Small intestine (tissue), 7 donors: ENCODE measurements at regions not wholly inside any gene's neighbourhood (a gene's known extent, or its start where the extent isn't known, plus 50 kb on each side); places are given as distances from the start of the nearest gene placed in this dataset.
"Not testable (repeated sequence)": the region's sequence is repeated elsewhere in the genome, so short reads cannot be mapped to it uniquely, and the experiment has no call there.

Source experiments
- DNase-seq, 2 donors: peaks; one replicate each; pipeline versions ENCODE4 v3.0.0 to v3.0.0-alpha.2; 2013
- FAIRE-seq: peaks from 2 replicates; lab custom pipeline; 2012; peaks lifted over from hg19 to GRCh38; lab: Jason Lieb, UNC
- H3K27ac ChIP-seq, 3 donors: one replicate each; pipeline ENCODE4 v1.5.1; 2013; ENCODE audit warnings: low read length in 2 of 3, mild to moderate bottlenecking in 2 of 3, control low read depth in 1 of 3, inconsistent platforms in 1 of 3, low read depth in 1 of 3, moderate library complexity in 1 of 3
- H3K27me3 ChIP-seq, 3 donors: one replicate each; pipeline ENCODE4 v1.6.1; 2013; ENCODE audit warnings: low read length in 3 of 3, inconsistent platforms in 1 of 3; ENCODE audit not compliant: control insufficient read depth in 3 of 3, insufficient read depth in 3 of 3
- H3K36me3 ChIP-seq, 3 donors: one replicate each; pipeline ENCODE4 v1.6.1; 2013; ENCODE audit warnings: low read length in 3 of 3, inconsistent platforms in 1 of 3, low read depth in 1 of 3, mild to moderate bottlenecking in 1 of 3, moderate library complexity in 1 of 3; ENCODE audit not compliant: control insufficient read depth in 3 of 3, insufficient read depth in 2 of 3
- H3K4me1 ChIP-seq, 3 donors: one replicate each; pipeline ENCODE4 v1.6.1; 2013; ENCODE audit warnings: low read length in 2 of 3, inconsistent platforms in 1 of 3, low read depth in 1 of 3, mild to moderate bottlenecking in 1 of 3, moderate library complexity in 1 of 3; ENCODE audit not compliant: control insufficient read depth in 3 of 3, insufficient read depth in 2 of 3
- H3K4me3 ChIP-seq, 3 donors: one replicate each; pipeline ENCODE4 v1.5.1; 2013; ENCODE audit warnings: low read length in 3 of 3, control low read depth in 1 of 3, inconsistent platforms in 1 of 3, low read depth in 1 of 3, mild to moderate bottlenecking in 1 of 3, moderate library complexity in 1 of 3
- H3K9me3 ChIP-seq, 2 donors: one replicate each; pipeline ENCODE4 v1.6.1; 2013; ENCODE audit warnings: low read depth in 1 of 2, low read length in 1 of 2; ENCODE audit not compliant: control insufficient read depth in 2 of 2, insufficient read depth in 1 of 2
- WGBS, 3 donors: extraction: QIAGEN DNeasy Blood & Tissue Kit; methylation state at CpG; one replicate each; pipeline ENCODE4 v1.1.7; 2013; 5-methylcytosine and 5-hydroxymethylcytosine counted together
- donor health status: healthy with polysubstance abuse.
- donor health status: control.
- donor health status: control.
- donor health status: Bipolar disorder and iron deficiency.
- donor health status: healthy.

DNA sequence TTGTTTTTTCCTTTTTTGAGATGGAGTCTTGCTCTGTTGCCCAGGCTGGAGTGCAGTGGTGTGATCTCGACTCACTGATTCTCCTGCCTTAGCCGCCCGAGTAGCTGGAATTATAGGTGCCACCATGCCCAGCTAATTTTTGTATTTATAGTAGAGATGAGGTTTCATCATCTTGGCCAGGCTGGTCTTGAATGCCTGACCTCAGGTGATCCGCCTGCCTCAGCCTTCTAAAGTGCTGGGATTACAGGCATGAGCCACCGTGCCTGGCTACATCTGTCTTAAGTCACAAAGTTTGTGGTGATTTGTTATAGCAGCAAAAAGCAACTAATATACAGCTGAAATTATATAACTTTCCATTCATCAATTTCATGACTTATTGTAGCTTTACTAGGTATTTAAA lies 198.2 kb downstream of the JCAD start:
- H3K4me3 ChIP-seq, DNase-seq, H3K36me3 ChIP-seq, H3K4me1 ChIP-seq, H3K27ac ChIP-seq, FAIRE-seq, H3K9me3 ChIP-seq, H3K27me3 ChIP-seq: not testable (repeated sequence)
- 90 to 94% (median 93%) methylated on average over 5 of the region's 5 CpGs for WGBS, 3 donors

DNA sequence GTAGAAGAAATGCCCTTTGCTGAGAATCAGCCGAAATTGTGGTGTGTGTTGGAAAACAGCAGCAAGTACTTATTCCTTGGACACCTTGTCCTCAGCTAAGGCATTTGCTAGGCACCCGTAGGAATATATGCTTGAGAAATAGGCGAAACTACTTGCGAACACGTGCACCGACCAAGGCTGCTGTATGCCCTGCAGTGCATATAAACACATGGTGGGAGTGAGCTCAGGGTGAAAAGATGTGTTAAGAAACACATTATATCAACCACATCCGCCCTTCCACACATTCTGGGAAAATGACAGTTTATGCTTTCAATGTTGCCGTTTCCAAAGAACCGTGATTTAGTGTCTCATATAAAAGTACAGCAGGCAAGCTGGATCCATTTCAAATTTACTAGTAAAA lies 199.2 kb downstream of the JCAD start:
- no peaks in the 10 kb centered on the region for H3K36me3 ChIP-seq
- peaks cover 0 to 8% (median 5%) of the 10 kb centered on the region in 3 donors for H3K4me1 ChIP-seq
- H3K9me3 ChIP-seq = no peaks in the 10 kb centered on the region
- DNase-seq (no peak), FAIRE-seq (no peak)
- no peak overlapping the region for H3K4me3 ChIP-seq
- no peaks in the 10 kb centered on the region for H3K27me3 ChIP-seq
- no peak overlapping the region for H3K27ac ChIP-seq
- WGBS, 3 donors = 82 to 91% (median 91%) methylated on average over 9 of the region's 9 CpGs

GRCh38 chr10:29859521-29860130 lies 199.8 kb downstream of the JCAD start:
- Histone ChIP-seq H3K9me3 (no peaks in the 10 kb centered on the region), H3K4me1 (peaks cover 0 to 8% (median 5%) of the 10 kb centered on the region in 3 donors), H3K36me3 (no peaks in the 10 kb centered on the region), H3K27me3 (no peaks in the 10 kb centered on the region), H3K27ac (no peak overlapping the region), H3K4me3 (no peak overlapping the region)
- no peak for DNase-seq
- 90 to 92% (median 91%) methylated on average over 6 of the region's 6 CpGs for WGBS, 3 donors
- no peak for FAIRE-seq

DNA sequence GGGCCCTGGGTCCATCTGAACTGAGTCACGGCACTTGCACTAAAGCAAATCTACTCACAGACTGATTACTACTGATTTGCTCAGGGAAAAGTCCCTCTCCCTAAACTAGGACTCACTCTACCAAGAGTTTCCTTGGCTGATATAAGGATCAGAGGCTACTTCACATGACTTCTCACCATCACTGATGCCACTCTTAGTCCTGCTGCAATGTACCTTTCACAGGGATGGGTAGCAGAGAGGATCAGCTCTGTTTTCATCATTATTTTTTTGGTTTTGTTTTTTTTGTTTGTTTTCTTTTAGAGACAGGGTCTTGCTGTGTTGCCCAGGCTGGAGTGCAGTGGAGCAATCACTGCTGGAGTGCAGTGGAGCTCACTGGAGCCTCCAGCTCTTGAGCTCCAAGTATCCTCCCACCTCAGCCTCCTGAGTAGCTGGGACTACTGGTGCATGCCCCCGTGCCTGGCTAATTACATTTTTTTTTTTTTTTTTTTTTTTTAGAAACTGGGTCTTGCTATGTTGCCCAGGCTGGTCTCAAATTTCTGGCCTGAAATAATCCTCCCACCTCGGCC lies 200.6 kb downstream of the JCAD start:
- H3K27ac ChIP-seq = no peak overlapping the region
- H3K4me3 ChIP-seq = no peak overlapping the region
- DNase-seq (no peak), FAIRE-seq (no peak)
- H3K9me3 ChIP-seq = no peaks in the 10 kb centered on the region
- H3K4me1 ChIP-seq = peaks cover 0 to 8% (median 5%) of the 10 kb centered on the region in 3 donors
- WGBS, 3 donors = 54 to 64% (median 57%) methylated on average over 3 of the region's 3 CpGs
- H3K36me3 ChIP-seq = no peaks in the 10 kb centered on the region
- H3K27me3 ChIP-seq = no peaks in the 10 kb centered on the region

DNA sequence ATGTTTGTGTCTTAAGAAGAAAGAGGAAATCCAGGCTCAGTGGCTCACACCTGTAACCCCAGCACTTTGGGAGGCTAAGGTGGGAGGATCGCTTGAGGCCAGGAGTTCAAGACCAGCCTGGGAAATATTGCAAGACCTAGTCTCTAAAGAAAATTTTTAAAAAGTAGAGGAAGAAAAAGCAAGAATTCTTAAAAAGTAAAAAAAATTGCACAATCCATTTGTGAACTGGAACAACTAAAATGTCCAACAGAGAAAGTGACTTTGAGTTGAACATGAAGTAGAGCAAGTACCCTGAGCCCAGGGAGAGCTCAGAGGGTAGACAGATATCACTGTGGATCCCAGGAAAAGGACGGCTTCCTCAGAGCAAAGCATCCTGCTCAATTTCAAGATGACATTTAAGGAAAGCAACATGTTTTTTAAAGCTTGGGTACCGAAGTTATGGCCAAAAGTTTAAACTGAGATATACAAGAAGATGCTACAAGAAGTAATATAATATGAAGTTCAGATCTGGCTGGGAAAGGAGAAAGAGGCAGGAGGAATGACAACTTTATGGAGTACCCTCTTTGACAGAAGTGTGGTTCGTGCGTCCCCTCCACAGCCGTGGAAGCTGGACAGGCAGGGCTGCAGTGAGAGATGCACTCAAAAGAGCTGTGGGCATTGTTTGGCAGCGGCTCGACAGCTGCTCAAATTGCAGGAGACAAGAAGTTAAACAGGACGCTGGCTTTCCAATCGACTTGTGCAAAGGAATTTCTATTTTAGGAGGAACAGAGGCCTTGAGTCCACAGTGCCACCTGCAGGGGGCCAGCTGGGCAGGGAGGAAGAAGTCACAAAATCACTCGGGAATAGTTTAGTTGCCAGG lies 201.3 kb downstream of the JCAD start:
- Histone ChIP-seq H3K27ac (no peak overlapping the region), H3K4me3 (no peak overlapping the region), H3K27me3 (no peaks in the 10 kb centered on the region), H3K36me3 (no peaks in the 10 kb centered on the region), H3K4me1 (peaks cover 0 to 8% (median 5%) of the 10 kb centered on the region in 3 donors), H3K9me3 (no peaks in the 10 kb centered on the region)
- 33 to 38% (median 36%) methylated on average over 11 of the region's 11 CpGs for WGBS, 3 donors
- DNase-seq (peak; percentile 32 to 49), FAIRE-seq (no peak)

- FAIRE-seq (no peak), DNase-seq (no peak)
- Histone ChIP-seq H3K27ac (no peak overlapping the region), H3K36me3 (no peaks in the 10 kb centered on the region), H3K27me3 (no peaks in the 10 kb centered on the region), H3K9me3 (no peaks in the 10 kb centered on the region), H3K4me1 (peaks cover 0 to 5% (median 0%) of the 10 kb centered on the region in 3 donors), H3K4me3 (no peak overlapping the region)
- WGBS, 3 donors = 87 to 88% (median 87%) methylated on average over 3 of the region's 3 CpGs
Measured at GRCh38 chr10:29856295-29856694, 203.1 kb downstream of the JCAD start.

DNA sequence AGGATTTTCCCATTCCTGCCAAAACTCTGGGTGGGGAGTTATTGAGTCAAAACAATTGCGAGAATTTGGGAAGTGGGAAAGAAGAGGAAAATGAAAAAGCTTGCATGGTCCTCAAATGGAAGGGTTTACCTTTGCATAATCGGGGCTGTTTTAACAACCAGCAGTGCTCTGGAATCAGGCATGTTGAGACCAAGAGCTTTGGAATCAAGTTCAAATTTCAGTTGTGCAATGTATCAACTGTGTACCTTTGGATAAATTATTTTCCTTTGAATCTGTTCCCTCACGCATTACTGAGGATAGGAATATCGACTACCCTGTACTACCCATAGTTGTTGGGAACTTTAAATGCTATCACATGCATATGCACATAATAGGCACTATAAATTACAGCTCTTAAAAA lies 205.5 kb downstream of the JCAD start:
- 81 to 87% (median 84%) methylated on average over 4 of the region's 4 CpGs for whole genome bisulfite sequencing, 3 donors
- DNase-seq (no peak), FAIRE-seq (no peak)
- no peaks in the 10 kb centered on the region for H3K36me3 ChIP-seq
- peaks cover 0 to 5% (median 0%) of the 10 kb centered on the region in 3 donors for H3K4me1 ChIP-seq
- no peaks in the 10 kb centered on the region for H3K27me3 ChIP-seq
- H3K9me3 ChIP-seq = no peaks in the 10 kb centered on the region
- no peak overlapping the region for H3K4me3 ChIP-seq
- no peak overlapping the region for H3K27ac ChIP-seq

DNA sequence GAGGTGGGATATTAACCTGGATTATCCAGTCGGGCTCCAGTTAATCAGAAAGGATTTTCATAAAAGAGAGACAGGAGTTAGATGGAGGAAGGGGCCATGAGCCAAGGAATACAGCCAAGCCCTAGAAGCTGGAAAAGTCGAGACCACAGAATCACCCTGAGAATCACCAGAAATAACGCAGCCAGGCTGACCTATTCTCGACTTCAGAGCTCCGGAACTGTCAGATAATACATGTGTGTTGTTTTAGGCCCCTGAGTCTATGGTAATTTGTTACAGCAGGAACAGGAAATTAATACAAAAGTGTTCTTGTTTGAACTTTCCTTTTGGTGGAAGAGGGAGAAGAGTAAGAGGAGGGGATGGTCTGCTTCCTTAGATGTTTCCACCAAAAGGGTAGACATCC lies 208.1 kb downstream of the JCAD start:
- WGBS, 3 donors = 78 to 83% (median 83%) methylated on average over 5 of the region's 5 CpGs
- FAIRE-seq = no peak

More for the DNA sequence above, 208.1 kb downstream of the JCAD start:
- H3K4me1 ChIP-seq = no peaks in the 10 kb centered on the region
- H3K4me3 ChIP-seq = no peak overlapping the region
- H3K27ac ChIP-seq = no peak overlapping the region
- no peaks in the 10 kb centered on the region for H3K36me3 ChIP-seq
- DNase-seq = no peak
- H3K9me3 ChIP-seq = no peaks in the 10 kb centered on the region
- no peaks in the 10 kb centered on the region for H3K27me3 ChIP-seq
